Liver (tissue), 8 donors: ENCODE measurements at regions not wholly inside any gene's neighbourhood (a gene's known extent, or its start where the extent isn't known, plus 50 kb on each side); places are given as distances from the start of the nearest gene placed in this dataset.

Source experiments
- DNase-seq: peaks from one replicate; pipeline ENCODE4 v3.0.0-alpha.2; 2017; ENCODE audit warnings: low spot score
- H3K27ac ChIP-seq, 2 donors: one replicate each; pipeline ENCODE4 v1.7.0; 2013; ENCODE audit warnings: inconsistent platforms in 2 of 2, low read length in 2 of 2, control low read depth in 1 of 2, low read depth in 1 of 2, mild to moderate bottlenecking in 1 of 2
- H3K27me3 ChIP-seq, 4 donors: one replicate each; pipeline versions ENCODE4 v1.6.1 to v1.7.0; 2013; ENCODE audit warnings: low read length in 3 of 4, inconsistent platforms in 1 of 4, mild to moderate bottlenecking in 1 of 4, moderate library complexity in 1 of 4; ENCODE audit not compliant: control insufficient read depth in 4 of 4, insufficient read depth in 4 of 4
- H3K36me3 ChIP-seq, 4 donors: one replicate each; pipeline versions ENCODE4 v1.6.1 to v1.7.0; 2013; ENCODE audit warnings: low read length in 3 of 4, mild to moderate bottlenecking in 3 of 4, low read depth in 1 of 4, moderate library complexity in 1 of 4; ENCODE audit not compliant: control insufficient read depth in 4 of 4, insufficient read depth in 3 of 4
- H3K4me1 ChIP-seq, 4 donors: one replicate each; pipeline versions ENCODE4 v1.6.1 to v1.7.0; 2013; ENCODE audit warnings: low read length in 3 of 4, mild to moderate bottlenecking in 3 of 4, moderate library complexity in 1 of 4; ENCODE audit not compliant: control insufficient read depth in 4 of 4, insufficient read depth in 4 of 4
- H3K4me3 ChIP-seq, 3 donors: one replicate each; pipeline versions ENCODE4 v1.6.1 to v1.7.0; 2013; ENCODE audit warnings: low read length in 3 of 3, control low read depth in 1 of 3, low read depth in 1 of 3, mild to moderate bottlenecking in 1 of 3
- H3K9ac ChIP-seq, 2 donors: one replicate each; pipeline ENCODE4 v1.7.0; 2013; ENCODE audit warnings: low read length in 2 of 2, mild to moderate bottlenecking in 2 of 2, moderate library complexity in 2 of 2, control low read depth in 1 of 2, low read depth in 1 of 2
- H3K9me3 ChIP-seq, 4 donors: one replicate each; pipeline versions ENCODE4 v1.6.1 to v1.7.0; 2013; ENCODE audit warnings: low read length in 3 of 4; ENCODE audit not compliant: control insufficient read depth in 4 of 4
- ATF3 ChIP-seq: IDR thresholded peaks from 2 replicates; pipeline ENCODE4 v1.6.1; 2016; ENCODE audit warnings: antibody characterized with exemption
- EGR1 ChIP-seq, 2 donors: IDR thresholded peaks; 2 replicates each; pipeline ENCODE4 v1.6.1; 2016 to 2018; ENCODE audit warnings: antibody characterized with exemption in 2 of 2, low read depth in 2 of 2
- FOXA1 ChIP-seq: IDR thresholded peaks from 2 replicates; pipeline ENCODE4 v1.6.1; 2016; ENCODE audit warnings: antibody characterized with exemption
- FOXA2 ChIP-seq: IDR thresholded peaks from 2 replicates; pipeline ENCODE4 v1.6.1; 2016; ENCODE audit warnings: antibody characterized with exemption
- GABPA ChIP-seq, 2 donors: IDR thresholded peaks in 1 of 2; conservative IDR thresholded peaks in 1 of 2; 2 replicates each; pipeline ENCODE4 v1.6.1; 2016; ENCODE audit warnings: antibody characterized with exemption in 2 of 2, mild to moderate bottlenecking in 1 of 2, moderate library complexity in 1 of 2
- HNF4A ChIP-seq, 2 donors: conservative IDR thresholded peaks; 2 replicates each; pipeline ENCODE4 v1.6.1; 2016; ENCODE audit warnings: antibody characterized with exemption in 2 of 2, mild to moderate bottlenecking in 2 of 2
- HNF4G ChIP-seq: IDR thresholded peaks from 2 replicates; pipeline ENCODE4 v1.6.1; 2016; ENCODE audit warnings: antibody characterized with exemption
- JUND ChIP-seq, 2 donors: IDR thresholded peaks; 2 replicates each; pipeline ENCODE4 v1.6.1; 2016; ENCODE audit warnings: antibody characterized with exemption in 2 of 2
- MAX ChIP-seq: IDR thresholded peaks from 2 replicates; pipeline ENCODE4 v1.6.1; 2016; ENCODE audit warnings: antibody characterized with exemption
- NR2F2 ChIP-seq: IDR thresholded peaks from 2 replicates; pipeline ENCODE4 v1.6.1; 2016; ENCODE audit warnings: antibody characterized with exemption
- RAD21 ChIP-seq, 2 donors: IDR thresholded peaks; 2 replicates each; pipeline ENCODE4 v1.6.1; 2016; ENCODE audit warnings: antibody characterized with exemption in 2 of 2, mild to moderate bottlenecking in 2 of 2
- REST ChIP-seq: IDR thresholded peaks from 2 replicates; pipeline ENCODE4 v1.6.1; 2016; ENCODE audit warnings: antibody characterized with exemption, mild to moderate bottlenecking
- RXRA ChIP-seq, 2 donors: IDR thresholded peaks; 2 replicates each; pipeline ENCODE4 v1.6.1; 2017 to 2018; ENCODE audit warnings: antibody characterized with exemption in 2 of 2, mild to moderate bottlenecking in 1 of 2
- TAF1 ChIP-seq: conservative IDR thresholded peaks from 2 replicates; pipeline ENCODE4 v1.6.1; 2016; ENCODE audit warnings: antibody characterized with exemption, mild to moderate bottlenecking
- YY1 ChIP-seq: IDR thresholded peaks from 2 replicates; pipeline ENCODE4 v1.6.1; 2016; ENCODE audit warnings: antibody characterized with exemption, mild to moderate bottlenecking
- WGBS: extraction: QIAGEN DNeasy Blood & Tissue Kit; methylation state at CpG from one replicate; pipeline ENCODE4 v1.1.7; 2013; 5-methylcytosine and 5-hydroxymethylcytosine counted together
- TF ChIP-seq, protein P1 (sequence below): fragments of 150-350 bp; IDR thresholded peaks from 2 replicates; pipeline ENCODE4 v1.5.1; 2017; ENCODE audit warnings: improper control_type of control experiment, low read depth, low read length; ENCODE audit not compliant: missing input control
- donor health status: healthy.
- donor health status: healthy.
- donor health status: healthy.
- donor health status: healthy.
- donor health status: healthy.

- 50% methylated on average over 6 of the region's 6 CpGs for WGBS
- Histone ChIP-seq H3K4me3 (no peak overlapping the region), H3K36me3 (no peaks in the 10 kb centered on the region), H3K4me1 (no peaks in the 10 kb centered on the region), H3K27me3 (no peaks in the 10 kb centered on the region), H3K9me3 (no peaks in the 10 kb centered on the region), H3K27ac (no peak overlapping the region), H3K9ac (no peak overlapping the region)
- TF ChIP-seq HNF4A (conservative IDR thresholded peaks at IDR 0.05), result no peak
- TF ChIP-seq, protein P1, sequence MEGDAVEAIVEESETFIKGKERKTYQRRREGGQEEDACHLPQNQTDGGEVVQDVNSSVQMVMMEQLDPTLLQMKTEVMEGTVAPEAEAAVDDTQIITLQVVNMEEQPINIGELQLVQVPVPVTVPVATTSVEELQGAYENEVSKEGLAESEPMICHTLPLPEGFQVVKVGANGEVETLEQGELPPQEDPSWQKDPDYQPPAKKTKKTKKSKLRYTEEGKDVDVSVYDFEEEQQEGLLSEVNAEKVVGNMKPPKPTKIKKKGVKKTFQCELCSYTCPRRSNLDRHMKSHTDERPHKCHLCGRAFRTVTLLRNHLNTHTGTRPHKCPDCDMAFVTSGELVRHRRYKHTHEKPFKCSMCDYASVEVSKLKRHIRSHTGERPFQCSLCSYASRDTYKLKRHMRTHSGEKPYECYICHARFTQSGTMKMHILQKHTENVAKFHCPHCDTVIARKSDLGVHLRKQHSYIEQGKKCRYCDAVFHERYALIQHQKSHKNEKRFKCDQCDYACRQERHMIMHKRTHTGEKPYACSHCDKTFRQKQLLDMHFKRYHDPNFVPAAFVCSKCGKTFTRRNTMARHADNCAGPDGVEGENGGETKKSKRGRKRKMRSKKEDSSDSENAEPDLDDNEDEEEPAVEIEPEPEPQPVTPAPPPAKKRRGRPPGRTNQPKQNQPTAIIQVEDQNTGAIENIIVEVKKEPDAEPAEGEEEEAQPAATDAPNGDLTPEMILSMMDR, result peak; percentile 61
- peak; percentile 66 to 77 for TF ChIP-seq RAD21 (IDR thresholded peaks at IDR 0.05)
- no peak for TF ChIP-seq FOXA1
- TF ChIP-seq GABPA (IDR thresholded peaks at IDR 0.05 in 1 of 2, conservative IDR thresholded peaks at IDR 0.05 in 1 of 2), result no peak
- no peak for TF ChIP-seq ATF3
- no peak for TF ChIP-seq FOXA2
- TF ChIP-seq NR2F2, result no peak
- no peak for TF ChIP-seq TAF1
- TF ChIP-seq RXRA (IDR thresholded peaks at IDR 0.05), result peak in 1 of 2 donors; percentile 33
- TF ChIP-seq YY1, result no peak
- no peak for TF ChIP-seq HNF4G
- no peak for TF ChIP-seq MAX
- no peak for TF ChIP-seq REST
- DNase-seq, result no peak
These were observed 738.4 kb upstream of the ALCAM start for GRCh38 chr3:104628185-104628789.

DNA sequence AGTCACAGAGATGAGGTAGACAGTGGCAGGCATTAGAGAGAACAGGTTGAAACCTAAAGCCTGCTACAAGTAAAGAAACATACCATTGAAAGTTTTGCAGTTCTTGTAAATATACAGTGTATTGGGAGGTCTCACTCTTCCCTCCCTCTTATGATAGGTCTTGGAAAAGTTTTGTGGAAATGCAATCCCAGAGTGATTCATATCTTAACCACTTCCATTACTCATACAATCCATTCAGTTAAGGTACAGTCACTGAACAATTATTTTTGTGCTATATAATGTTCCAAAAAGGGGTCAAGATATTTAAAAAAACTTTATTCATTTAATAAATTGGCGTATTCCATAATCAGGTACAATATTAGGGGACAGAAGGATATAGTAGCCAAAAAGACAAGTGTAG lies 737.7 kb upstream of the ALCAM start:
- Histone ChIP-seq H3K4me3 (no peak overlapping the region), H3K4me1 (no peaks in the 10 kb centered on the region), H3K36me3 (no peaks in the 10 kb centered on the region), H3K27me3 (peaks cover 0 to 2% (median 0%) of the 10 kb centered on the region in 4 donors), H3K9me3 (no peaks in the 10 kb centered on the region), H3K9ac (no peak overlapping the region), H3K27ac (no peak overlapping the region)
- no peak for DNase-seq
- TF ChIP-seq RXRA (IDR thresholded peaks at IDR 0.05), result no peak
- no peak for TF ChIP-seq NR2F2
- no peak for TF ChIP-seq FOXA2
- TF ChIP-seq REST, result no peak
- no peak for TF ChIP-seq JUND (IDR thresholded peaks at IDR 0.05)
- TF ChIP-seq GABPA (IDR thresholded peaks at IDR 0.05 in 1 of 2, conservative IDR thresholded peaks at IDR 0.05 in 1 of 2), result no peak
- TF ChIP-seq MAX, result no peak
- TF ChIP-seq RAD21 (IDR thresholded peaks at IDR 0.05), result no peak
- no peak for TF ChIP-seq HNF4G
- TF ChIP-seq, protein P1, result no peak
- no peak for TF ChIP-seq EGR1 (IDR thresholded peaks at IDR 0.05; ENCODE audit: low read depth in 2 of 2)
- WGBS, result 80% methylated on average over 1 of the region's 1 CpG
